WTC11 (cell line): ENCODE measurements at regions not wholly inside any gene's neighbourhood (a gene's known extent, or its start where the extent isn't known, plus 50 kb on each side); places are given as distances from the start of the nearest gene placed in this dataset.

Experiments
- ATAC-seq: fragments of 200-7000 bp; cut with Tn5 transposase; 2 replicates; pipeline ENCODE4 v1.10.0; 2021; ENCODE audit warnings: mild to moderate bottlenecking, moderate library complexity
- CTCF ChIA-PET: fragments of 300-600 bp; sonication (Branson Sonifier 250); formaldehyde crosslinking; loops from one replicate; lab custom pipeline; 2021; ENCODE audit warnings: antibody characterized with exemption; lab: Charles Lee
- POLR2A ChIA-PET: fragments of 350-600 bp; sonication (Branson Sonifier 250); formaldehyde crosslinking; loops from one replicate; lab custom pipeline; 2021; ENCODE audit warnings: antibody characterized with exemption; lab: Charles Lee
- DNase-seq: peaks from one replicate; pipeline ENCODE4 v3.0.0; 2021; ENCODE audit warnings: low spot score
- H3K27ac Mint-ChIP-seq: 2 replicates; pipeline ENCODE4 v1.8.0; 2021; ENCODE audit warnings: mixed read lengths
- H3K27me3 Mint-ChIP-seq: 2 replicates; pipeline ENCODE4 v1.8.0; 2021; ENCODE audit warnings: low read depth, mild to moderate bottlenecking, moderate library complexity, mixed read lengths
- H3K36me3 Mint-ChIP-seq: 2 replicates; pipeline ENCODE4 v1.8.0; 2021; ENCODE audit warnings: mixed read lengths
- H3K4me1 Mint-ChIP-seq: 2 replicates; pipeline ENCODE4 v1.8.0; 2022; ENCODE audit warnings: mixed read lengths
- H3K4me3 Mint-ChIP-seq: 2 replicates; pipeline ENCODE4 v1.8.0; 2021; ENCODE audit warnings: mild to moderate bottlenecking, moderate library complexity, mixed read lengths
- H3K9me3 Mint-ChIP-seq: 2 replicates; pipeline ENCODE4 v1.8.0; 2021; ENCODE audit warnings: mixed read lengths
- CBFB ChIP-seq: sonication (generic); formaldehyde crosslinking; IDR thresholded peaks from 2 replicates; pipeline ENCODE4 v1.8.1; 2022; ENCODE audit warnings: mild to moderate bottlenecking, low read depth, missing genetic modification reagents
- CREB1 ChIP-seq: sonication (generic); formaldehyde crosslinking; IDR thresholded peaks from 2 replicates; pipeline ENCODE4 v1.8.0; 2023; ENCODE audit warnings: mild to moderate bottlenecking, missing genetic modification reagents
- E2F5 ChIP-seq: sonication (generic); formaldehyde crosslinking; IDR thresholded peaks from 2 replicates; pipeline ENCODE4 v1.8.1; 2022; ENCODE audit warnings: mild to moderate bottlenecking, moderate library complexity, missing genetic modification reagents
- EMX1 ChIP-seq: fragments of 250-450 bp; sonication (Bioruptor Pico); IDR thresholded peaks from 2 replicates; pipeline ENCODE4 v1.8.0; 2021; ENCODE audit warnings: mild to moderate bottlenecking
- FOXJ3 ChIP-seq: sonication (generic); formaldehyde crosslinking; IDR thresholded peaks from 2 replicates; pipeline ENCODE4 v1.9.0; 2021; ENCODE audit warnings: missing genetic modification reagents, mild to moderate bottlenecking, borderline replicate concordance
- FOXK1 ChIP-seq: sonication (generic); formaldehyde crosslinking; IDR thresholded peaks from 2 replicates; pipeline ENCODE4 v1.8.0; 2022; ENCODE audit warnings: mild to moderate bottlenecking, moderate library complexity, missing genetic modification reagents
- GRHL2 ChIP-seq: fragments of 250-450 bp; sonication (Bioruptor Pico); IDR thresholded peaks from 2 replicates; pipeline ENCODE4 v1.8.0; 2022; ENCODE audit warnings: mild to moderate bottlenecking, moderate library complexity; ENCODE audit not compliant: insufficient replicate concordance, severe bottlenecking
- JUN ChIP-seq: sonication (generic); formaldehyde crosslinking; IDR thresholded peaks from 2 replicates; pipeline ENCODE4 v1.8.0; 2023; ENCODE audit warnings: mild to moderate bottlenecking, missing genetic modification reagents
- MAX ChIP-seq: sonication (generic); formaldehyde crosslinking; IDR thresholded peaks from 2 replicates; pipeline ENCODE4 v1.8.0; 2022; ENCODE audit warnings: mild to moderate bottlenecking, missing genetic modification reagents
- MYBL2 ChIP-seq: sonication (generic); formaldehyde crosslinking; IDR thresholded peaks from 2 replicates; pipeline ENCODE4 v1.8.1; 2023; ENCODE audit warnings: mild to moderate bottlenecking, moderate library complexity, missing genetic modification reagents
- NFATC4 ChIP-seq: fragments of 250-450 bp; sonication (Bioruptor Pico); IDR thresholded peaks from 2 replicates; pipeline ENCODE4 v1.9.0; 2021; ENCODE audit warnings: mild to moderate bottlenecking
- NR2C2 ChIP-seq: sonication (generic); formaldehyde crosslinking; IDR thresholded peaks from 2 replicates; pipeline ENCODE4 v1.8.0; 2022; ENCODE audit warnings: mild to moderate bottlenecking, missing genetic modification reagents
- NR3C1 ChIP-seq: sonication (generic); formaldehyde crosslinking; conservative IDR thresholded peaks from 2 replicates; pipeline ENCODE4 v1.8.1; 2023; ENCODE audit warnings: low read depth, mild to moderate bottlenecking, missing genetic modification reagents
- PRRX2 ChIP-seq: fragments of 250-450 bp; sonication (Bioruptor Pico); IDR thresholded peaks from 2 replicates; pipeline ENCODE4 v1.8.0; 2021; ENCODE audit warnings: mild to moderate bottlenecking
- RORB ChIP-seq: fragments of 250-450 bp; sonication (Bioruptor Pico); IDR thresholded peaks from 2 replicates; pipeline ENCODE4 v1.9.0; 2021; ENCODE audit warnings: mild to moderate bottlenecking
- TEAD1 ChIP-seq: sonication (generic); formaldehyde crosslinking; IDR thresholded peaks from 2 replicates; pipeline ENCODE4 v1.8.0; 2022; ENCODE audit warnings: mild to moderate bottlenecking, missing genetic modification reagents
- TEAD4 ChIP-seq: sonication (generic); formaldehyde crosslinking; IDR thresholded peaks from 2 replicates; pipeline ENCODE4 v1.8.0; 2022; ENCODE audit warnings: mild to moderate bottlenecking, missing genetic modification reagents
- USF1 ChIP-seq: sonication (generic); formaldehyde crosslinking; IDR thresholded peaks from 2 replicates; pipeline ENCODE4 v1.8.0; 2022; ENCODE audit warnings: mild to moderate bottlenecking, missing genetic modification reagents
- ZBTB21 ChIP-seq: sonication (generic); formaldehyde crosslinking; IDR thresholded peaks from 2 replicates; pipeline ENCODE4 v1.8.1; 2023; ENCODE audit warnings: mild to moderate bottlenecking, missing genetic modification reagents, borderline replicate concordance
- ZBTB43 ChIP-seq: sonication (generic); formaldehyde crosslinking; IDR thresholded peaks from 2 replicates; pipeline ENCODE4 v1.8.1; 2023; ENCODE audit warnings: mild to moderate bottlenecking, missing genetic modification reagents
- ZNF219 ChIP-seq: sonication (generic); formaldehyde crosslinking; IDR thresholded peaks from 2 replicates; pipeline ENCODE4 v1.8.0; 2023; ENCODE audit warnings: missing genetic modification reagents, mild to moderate bottlenecking, borderline replicate concordance
- ZNF263 ChIP-seq: sonication (generic); formaldehyde crosslinking; IDR thresholded peaks from 2 replicates; pipeline ENCODE4 v1.8.1; 2022; ENCODE audit warnings: low read depth, mild to moderate bottlenecking, moderate library complexity, missing genetic modification reagents
- ZNF423 ChIP-seq: fragments of 250-450 bp; sonication (Bioruptor Pico); IDR thresholded peaks from 2 replicates; pipeline ENCODE4 v2.1.2; 2022; ENCODE audit warnings: mild to moderate bottlenecking, moderate library complexity
- ZNF671 ChIP-seq: fragments of 250-450 bp; sonication (Bioruptor Pico); IDR thresholded peaks from 2 replicates; pipeline ENCODE4 v1.8.0; 2021; ENCODE audit warnings: mild to moderate bottlenecking
- TF ChIP-seq, protein P1 (sequence below): fragments of 250-450 bp; sonication (Bioruptor Pico); IDR thresholded peaks from 2 replicates; pipeline ENCODE4 v1.9.0; 2021; ENCODE audit warnings: moderate library complexity, mild to moderate bottlenecking, inconsistent platforms, borderline replicate concordance
- TF ChIP-seq, protein P2 (sequence below): fragments of 250-450 bp; sonication (Bioruptor Pico); IDR thresholded peaks from 2 replicates; pipeline ENCODE4 v1.9.0; 2021; ENCODE audit warnings: mild to moderate bottlenecking

DNA sequence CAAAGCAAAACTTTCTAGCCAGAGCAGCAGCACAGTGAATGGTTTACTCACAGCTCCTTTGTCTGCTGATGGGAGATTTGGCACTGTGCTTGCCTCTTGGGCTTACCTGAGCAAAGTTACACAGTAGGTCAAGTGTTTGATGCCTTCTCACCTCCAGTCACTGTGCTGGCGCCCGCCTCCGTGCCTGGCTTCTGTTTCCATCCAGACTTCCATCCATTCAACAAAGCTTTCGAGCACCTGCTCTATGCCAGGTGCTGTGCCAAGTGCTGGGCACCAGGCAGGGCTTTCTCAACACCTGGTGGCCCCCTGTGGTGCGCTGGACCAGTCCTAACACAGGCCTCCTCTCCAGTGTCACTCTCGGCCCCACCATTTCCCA is 199.2 kb upstream of the EEA1 start (continued):
- no peak for TF ChIP-seq ZNF423 (CRISPR knock-in tag)
- TF ChIP-seq NR2C2 (CRISPR knock-in tag), result no peak
- TF ChIP-seq FOXJ3 (CRISPR knock-in tag), result no peak
- TF ChIP-seq ZNF671 (CRISPR knock-in tag), result no peak
- TF ChIP-seq JUN (CRISPR knock-in tag), result no peak

- no peaks in the 10 kb centered on the region for H3K27me3 Mint-ChIP-seq
- H3K4me1 Mint-ChIP-seq, result peaks cover 5% of the 10 kb centered on the region
- ATAC-seq (no peak), DNase-seq (no peak)
- no peak overlapping the region for H3K27ac Mint-ChIP-seq
- H3K4me3 Mint-ChIP-seq, result no peak overlapping the region
- POLR2A ChIA-PET, result no interaction called here
- TF ChIP-seq NR3C1 (CRISPR knock-in tag), result no peak
- no peak for TF ChIP-seq CREB1
- no peak for TF ChIP-seq PRRX2
- no peak for TF ChIP-seq ZBTB21 (CRISPR knock-in tag)
- no peak for TF ChIP-seq MYBL2 (CRISPR knock-in tag)
- TF ChIP-seq, protein P1, sequence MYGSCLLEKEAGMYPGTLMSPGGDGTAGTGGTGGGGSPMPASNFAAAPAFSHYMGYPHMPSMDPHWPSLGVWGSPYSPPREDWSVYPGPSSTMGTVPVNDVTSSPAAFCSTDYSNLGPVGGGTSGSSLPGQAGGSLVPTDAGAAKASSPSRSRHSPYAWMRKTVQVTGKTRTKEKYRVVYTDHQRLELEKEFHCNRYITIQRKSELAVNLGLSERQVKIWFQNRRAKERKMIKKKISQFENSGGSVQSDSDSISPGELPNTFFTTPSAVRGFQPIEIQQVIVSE, result no peak
- TF ChIP-seq ZNF219 (CRISPR knock-in tag), result no peak
- CTCF ChIA-PET, result no interaction called here
- no peaks in the 10 kb centered on the region for H3K36me3 Mint-ChIP-seq
- H3K9me3 Mint-ChIP-seq, result no peaks in the 10 kb centered on the region; the same call in 1 of the 2 replicates
Observed at GRCh38 chr12:93130366-93131054, 201.4 kb upstream of the EEA1 start.

DNA sequence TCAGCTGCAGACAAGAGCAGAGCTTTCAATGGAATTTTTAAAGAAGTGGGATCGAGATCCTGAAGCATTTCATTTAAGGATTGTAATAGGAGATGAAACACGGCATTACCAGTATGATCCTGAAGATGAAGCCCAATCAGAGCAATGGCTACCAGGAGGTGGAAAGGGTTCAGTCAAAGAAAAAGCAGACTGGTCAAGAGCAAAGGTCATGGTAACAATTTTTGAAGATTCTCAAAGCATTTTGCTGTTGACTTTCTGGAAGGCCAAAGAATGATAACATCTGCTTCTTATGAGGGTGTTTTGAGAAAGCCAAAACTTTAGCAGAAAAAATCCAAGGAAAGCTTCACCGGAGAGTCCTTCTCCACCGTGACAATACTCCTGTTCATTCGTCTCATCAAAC is 204.3 kb upstream of the EEA1 start:
- TF ChIP-seq FOXK1 (CRISPR knock-in tag) (no peak), MAX (no peak), USF1 (CRISPR knock-in tag) (no peak), GRHL2 (CRISPR knock-in tag) (no peak), TEAD4 (CRISPR knock-in tag) (no peak)
- TF ChIP-seq, protein P1, result no peak
- Mint-ChIP-seq H3K36me3 (no peaks in the 10 kb centered on the region), H3K27ac (no peak overlapping the region), H3K4me1 (0 out of 2 replicates have a peak, but pooled peaks cover 3% of the 10 kb centered on the region), H3K4me3 (no peak overlapping the region), H3K9me3 (no peaks in the 10 kb centered on the region; the same call in 1 of the 2 replicates), H3K27me3 (no peaks in the 10 kb centered on the region)
- ATAC-seq (no peak), DNase-seq (no peak)
- POLR2A ChIA-PET, result no interaction called here
- CTCF ChIA-PET, result no interaction called here

GRCh38 chr12:93134175-93134890 is 205.2 kb upstream of the EEA1 start:
- Mint-ChIP-seq H3K9me3 (no peaks in the 10 kb centered on the region; the same call in 1 of the 2 replicates), H3K4me1 (0 out of 2 replicates have a peak, but pooled peaks cover 3% of the 10 kb centered on the region), H3K36me3 (no peaks in the 10 kb centered on the region), H3K4me3 (no peak overlapping the region), H3K27me3 (no peaks in the 10 kb centered on the region), H3K27ac (no peak overlapping the region)
- DNase-seq, result no peak
- POLR2A ChIA-PET, result no interaction called here
- no peak for ATAC-seq
- CTCF ChIA-PET, result no interaction called here
- TF ChIP-seq ZNF263 (CRISPR knock-in tag), result no peak
- TF ChIP-seq, protein P2, sequence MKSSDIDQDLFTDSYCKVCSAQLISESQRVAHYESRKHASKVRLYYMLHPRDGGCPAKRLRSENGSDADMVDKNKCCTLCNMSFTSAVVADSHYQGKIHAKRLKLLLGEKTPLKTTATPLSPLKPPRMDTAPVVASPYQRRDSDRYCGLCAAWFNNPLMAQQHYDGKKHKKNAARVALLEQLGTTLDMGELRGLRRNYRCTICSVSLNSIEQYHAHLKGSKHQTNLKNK, result no peak
- TF ChIP-seq USF1 (CRISPR knock-in tag), result no peak
- TF ChIP-seq ZNF219 (CRISPR knock-in tag), result no peak
- TF ChIP-seq EMX1 (CRISPR knock-in tag), result no peak
- no peak for TF ChIP-seq NFATC4 (CRISPR knock-in tag)
- no peak for TF ChIP-seq FOXJ3 (CRISPR knock-in tag)
- TF ChIP-seq TEAD1 (CRISPR knock-in tag), result no peak
- TF ChIP-seq RORB (CRISPR knock-in tag), result no peak
- TF ChIP-seq ZBTB43 (CRISPR knock-in tag), result no peak
- no peak for TF ChIP-seq E2F5 (CRISPR knock-in tag)
- TF ChIP-seq CBFB (CRISPR knock-in tag), result no peak
